HFFc6 (cell line): ENCODE measurements at regions not wholly inside any gene's neighbourhood (a gene's known extent, or its start where the extent isn't known, plus 50 kb on each side); places are given as distances from the start of the nearest gene placed in this dataset.

Experiments
- DNase-seq: peaks from one replicate; pipeline ENCODE4 v3.0.0-alpha.2; 2018
- H3K27ac Mint-ChIP-seq: 2 replicates; pipeline ENCODE4 v1.8.0; 2020; ENCODE audit warnings: mild to moderate bottlenecking, mixed read lengths
- H3K27me3 Mint-ChIP-seq: 2 replicates; pipeline ENCODE4 v1.8.0; 2021; ENCODE audit warnings: mild to moderate bottlenecking, moderate library complexity, mixed read lengths; ENCODE audit not compliant: insufficient read depth
- H3K36me3 Mint-ChIP-seq: 2 replicates; pipeline ENCODE4 v1.8.0; 2021; ENCODE audit warnings: low read depth, mixed read lengths
- H3K4me1 Mint-ChIP-seq: 2 replicates; pipeline ENCODE4 v1.8.0; 2020; ENCODE audit warnings: low read depth, mixed read lengths
- H3K4me3 Mint-ChIP-seq: 2 replicates; pipeline ENCODE4 v1.8.0; 2020; ENCODE audit warnings: mild to moderate bottlenecking, moderate library complexity, mixed read lengths
- H3K9me3 Mint-ChIP-seq: 2 replicates; pipeline ENCODE4 v1.8.0; 2020; ENCODE audit warnings: mild to moderate bottlenecking, mixed read lengths
- TF ChIP-seq, protein P1 (sequence below): fragments of 200-600 bp; sonication (generic); IDR thresholded peaks from 2 replicates; pipeline ENCODE4 v1.5.0; 2021; ENCODE audit warnings: antibody characterized with exemption, mild to moderate bottlenecking

DNA sequence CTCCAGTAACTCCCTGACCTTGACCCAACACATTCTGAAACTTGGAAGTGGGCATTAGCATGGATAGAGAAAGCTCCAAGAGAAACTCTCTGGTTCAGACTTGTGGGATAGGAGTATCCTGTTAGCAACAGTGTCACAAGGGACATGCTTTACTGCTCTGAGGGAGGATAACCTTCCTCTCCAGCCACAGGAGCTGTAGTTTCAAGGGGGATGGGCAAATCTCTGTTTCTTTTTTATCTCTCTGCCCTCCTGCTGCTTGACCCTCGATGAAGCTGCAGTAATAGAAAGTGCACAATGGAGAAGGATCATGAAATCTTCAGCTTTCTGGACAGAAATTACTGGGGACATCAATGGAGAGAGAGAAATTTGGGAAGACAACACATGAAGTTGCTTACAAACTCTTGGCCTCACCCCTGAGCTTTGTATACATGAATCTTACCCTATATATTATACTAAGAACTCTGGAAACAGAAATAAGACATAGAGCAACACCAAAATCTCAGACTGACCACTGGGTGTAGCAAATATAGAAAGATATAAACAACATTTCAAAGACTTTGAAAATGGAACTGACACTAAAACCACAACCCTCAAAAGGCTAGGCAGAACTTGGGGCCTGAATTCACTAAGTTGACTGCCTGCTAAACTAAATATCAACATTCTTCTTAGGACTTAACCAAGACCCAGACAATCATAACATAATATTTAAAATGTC is 471.0 kb upstream of the MEF2C start:
- Mint-ChIP-seq H3K36me3 (no peaks in the 10 kb centered on the region), H3K9me3 (no peaks in the 10 kb centered on the region), H3K4me1 (peaks cover 37% of the 10 kb centered on the region), H3K27me3 (peaks cover 1% of the 10 kb centered on the region; the same call in 1 of the 2 replicates), H3K4me3 (no peak overlapping the region), H3K27ac (no peak overlapping the region)
- TF ChIP-seq, protein P1, sequence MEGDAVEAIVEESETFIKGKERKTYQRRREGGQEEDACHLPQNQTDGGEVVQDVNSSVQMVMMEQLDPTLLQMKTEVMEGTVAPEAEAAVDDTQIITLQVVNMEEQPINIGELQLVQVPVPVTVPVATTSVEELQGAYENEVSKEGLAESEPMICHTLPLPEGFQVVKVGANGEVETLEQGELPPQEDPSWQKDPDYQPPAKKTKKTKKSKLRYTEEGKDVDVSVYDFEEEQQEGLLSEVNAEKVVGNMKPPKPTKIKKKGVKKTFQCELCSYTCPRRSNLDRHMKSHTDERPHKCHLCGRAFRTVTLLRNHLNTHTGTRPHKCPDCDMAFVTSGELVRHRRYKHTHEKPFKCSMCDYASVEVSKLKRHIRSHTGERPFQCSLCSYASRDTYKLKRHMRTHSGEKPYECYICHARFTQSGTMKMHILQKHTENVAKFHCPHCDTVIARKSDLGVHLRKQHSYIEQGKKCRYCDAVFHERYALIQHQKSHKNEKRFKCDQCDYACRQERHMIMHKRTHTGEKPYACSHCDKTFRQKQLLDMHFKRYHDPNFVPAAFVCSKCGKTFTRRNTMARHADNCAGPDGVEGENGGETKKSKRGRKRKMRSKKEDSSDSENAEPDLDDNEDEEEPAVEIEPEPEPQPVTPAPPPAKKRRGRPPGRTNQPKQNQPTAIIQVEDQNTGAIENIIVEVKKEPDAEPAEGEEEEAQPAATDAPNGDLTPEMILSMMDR = no peak
- no peak for DNase-seq

DNA sequence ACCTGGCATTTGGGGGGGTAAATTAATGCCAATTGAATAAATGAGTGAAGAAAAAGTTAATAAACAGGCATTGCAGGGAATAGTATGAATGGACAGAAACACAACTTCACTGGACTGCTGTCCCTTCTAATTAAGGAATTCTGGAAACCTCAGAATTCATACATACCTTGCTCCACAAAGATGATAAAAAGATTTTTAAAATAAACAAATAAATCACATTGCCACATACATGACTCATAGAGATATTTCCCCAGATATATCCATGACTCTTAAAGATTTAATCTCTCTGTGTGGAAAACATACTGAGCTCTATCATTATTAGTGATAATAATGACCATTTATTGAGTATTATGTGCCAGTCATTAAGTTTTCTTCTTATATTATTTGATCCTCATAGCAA is 469.0 kb upstream of the MEF2C start:
- peak; percentile 28 for DNase-seq
- Mint-ChIP-seq H3K27ac (peak overlapping the region; percentile 78), H3K4me1 (peaks cover 37% of the 10 kb centered on the region), H3K4me3 (no peak overlapping the region), H3K9me3 (no peaks in the 10 kb centered on the region), H3K27me3 (peaks cover 1% of the 10 kb centered on the region; the same call in 1 of the 2 replicates), H3K36me3 (no peaks in the 10 kb centered on the region)
- TF ChIP-seq, protein P1 = no peak

DNA sequence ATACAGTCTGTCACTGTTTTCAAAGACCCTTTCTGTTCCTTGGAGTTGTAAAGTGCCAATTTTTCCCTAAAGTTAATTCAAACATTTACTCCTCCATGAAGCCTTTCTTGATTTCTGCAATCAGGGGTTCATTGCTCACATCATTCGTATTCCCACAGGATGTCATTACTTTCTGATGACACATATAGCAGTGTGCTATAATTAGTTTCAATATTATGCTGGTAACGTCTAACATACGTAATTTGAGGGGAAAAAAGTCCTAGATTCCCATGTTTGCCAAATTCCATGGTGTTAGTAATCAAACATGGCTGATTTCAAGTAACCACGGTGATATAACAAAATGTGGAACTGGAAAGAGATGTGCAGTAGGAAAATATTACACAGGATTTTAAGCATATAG is 468.2 kb upstream of the MEF2C start:
- Mint-ChIP-seq H3K9me3 (no peaks in the 10 kb centered on the region), H3K27ac (peak overlapping the region; percentile 78), H3K27me3 (peaks cover 1% of the 10 kb centered on the region; the same call in 1 of the 2 replicates), H3K4me3 (0 out of 2 replicates have a peak overlapping the region, but pooled peaks have one; percentile 32), H3K36me3 (no peaks in the 10 kb centered on the region), H3K4me1 (peaks cover 37% of the 10 kb centered on the region)
- TF ChIP-seq, protein P1 = no peak
- peak; percentile 88 for DNase-seq

DNA sequence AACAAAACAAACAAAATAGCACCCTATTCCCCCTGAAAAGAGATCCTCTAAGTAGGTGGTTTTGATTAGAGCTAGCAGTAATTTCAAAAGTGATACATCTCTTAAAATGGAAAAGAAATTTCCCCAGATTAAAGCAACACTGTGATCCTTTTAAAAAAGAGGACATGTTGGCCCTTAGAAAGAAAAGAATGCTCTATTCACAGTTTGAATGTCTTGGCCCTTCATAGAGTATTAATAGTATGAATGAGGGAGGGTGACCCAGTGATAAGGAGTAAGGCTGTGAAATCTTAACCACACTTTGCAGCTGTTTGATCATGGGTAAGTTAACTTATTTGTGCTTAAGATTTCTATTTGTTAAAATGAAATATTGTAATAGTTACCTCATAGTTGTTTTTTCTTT is 467.7 kb upstream of the MEF2C start:
- Mint-ChIP-seq H3K36me3 (no peaks in the 10 kb centered on the region), H3K4me3 (no peak overlapping the region), H3K27me3 (peaks cover 1% of the 10 kb centered on the region; the same call in 1 of the 2 replicates), H3K27ac (peak overlapping the region; percentile 78), H3K4me1 (peaks cover 37% of the 10 kb centered on the region), H3K9me3 (no peaks in the 10 kb centered on the region)
- DNase-seq = no peak
- TF ChIP-seq, protein P1 = no peak

DNA sequence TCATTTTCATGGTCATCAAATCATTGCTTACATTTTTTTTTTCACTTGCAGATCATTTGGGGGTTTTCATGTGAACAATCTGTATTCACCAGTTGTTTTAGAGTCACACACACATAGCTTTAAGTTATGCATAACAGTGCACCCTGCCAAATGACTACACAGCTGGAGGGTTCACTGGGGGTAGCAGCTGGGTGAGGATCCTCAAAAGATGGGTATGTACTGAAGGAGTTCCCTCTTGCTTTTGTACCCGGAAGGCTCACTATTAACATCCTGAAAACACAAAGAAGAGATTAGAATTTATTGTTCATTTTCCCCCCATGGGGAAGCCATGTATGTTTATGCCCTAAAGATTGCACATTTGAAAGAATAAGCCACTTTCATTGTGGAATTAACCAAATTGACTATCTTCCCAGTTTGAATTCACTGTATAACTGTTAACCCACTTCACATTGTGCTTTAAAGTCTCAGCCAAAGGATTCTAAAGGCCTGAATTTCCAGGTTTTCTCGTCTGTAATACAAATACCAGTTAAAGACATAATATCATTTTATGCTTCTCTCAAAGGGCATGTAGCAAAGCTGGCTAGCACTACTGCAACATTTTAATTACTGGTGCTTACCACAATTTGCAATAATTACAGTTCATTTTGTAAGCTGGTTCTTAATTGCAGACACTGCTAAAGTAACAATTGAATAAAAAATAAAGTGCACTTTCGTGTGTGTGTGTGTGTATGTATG is 466.4 kb upstream of the MEF2C start:
- Mint-ChIP-seq H3K27ac (no peak overlapping the region; the same call in 1 of the 2 replicates), H3K4me3 (no peak overlapping the region), H3K27me3 (no peaks in the 10 kb centered on the region), H3K36me3 (no peaks in the 10 kb centered on the region), H3K9me3 (no peaks in the 10 kb centered on the region), H3K4me1 (peaks cover 37% of the 10 kb centered on the region)
- no peak for DNase-seq
- TF ChIP-seq, protein P1 = no peak
